Mucosa of rectum (tissue), 2 donors: ENCODE measurements at regions not wholly inside any gene's neighbourhood (a gene's known extent, or its start where the extent isn't known, plus 50 kb on each side); places are given as distances from the start of the nearest gene placed in this dataset.
A peak's percentile ranks its signal among the peaks of the same experiment; 100 is the strongest.

Experiments used
- H3K27ac ChIP-seq, 2 donors: one replicate each; pipeline ENCODE4 v1.7.0; 2013; ENCODE audit warnings: inconsistent platforms in 2 of 2, low read depth in 2 of 2, low read length in 2 of 2
- H3K27me3 ChIP-seq, 2 donors: one replicate each; pipeline ENCODE4 v1.7.0; 2013; ENCODE audit warnings: low read length in 2 of 2; ENCODE audit not compliant: control insufficient read depth in 2 of 2, insufficient read depth in 2 of 2
- H3K36me3 ChIP-seq, 2 donors: one replicate each; pipeline ENCODE4 v1.7.0; 2013; ENCODE audit warnings: low read length in 2 of 2; ENCODE audit not compliant: control insufficient read depth in 2 of 2, insufficient read depth in 2 of 2
- H3K4me1 ChIP-seq, 2 donors: one replicate each; pipeline ENCODE4 v1.7.0; 2013; ENCODE audit warnings: low read length in 2 of 2, mild to moderate bottlenecking in 1 of 2; ENCODE audit not compliant: control insufficient read depth in 2 of 2, insufficient read depth in 2 of 2
- H3K4me3 ChIP-seq, 2 donors: one replicate each; pipeline ENCODE4 v1.7.0; 2013; ENCODE audit warnings: low read length in 2 of 2
- H3K9ac ChIP-seq, 2 donors: one replicate each; pipeline ENCODE4 v1.7.0; 2013; ENCODE audit warnings: low read length in 2 of 2, low read depth in 1 of 2, mild to moderate bottlenecking in 1 of 2
- H3K9me3 ChIP-seq, 2 donors: one replicate each; pipeline ENCODE4 v1.7.0; 2013; ENCODE audit warnings: low read length in 2 of 2; ENCODE audit not compliant: control insufficient read depth in 2 of 2
- donor health status: healthy.
- donor health status: Normal muscosa, but diverticular disease.

GRCh38 chr13:70896136-70896535 is 787.9 kb upstream of the KLHL1 start:
- no peaks in the 10 kb centered on the region for H3K4me1 ChIP-seq
- H3K27ac ChIP-seq: no peak overlapping the region
- H3K9ac ChIP-seq: no peak overlapping the region
- H3K4me3 ChIP-seq: no peak overlapping the region
- H3K9me3 ChIP-seq: no peaks in the 10 kb centered on the region
- H3K36me3 ChIP-seq: no peaks in the 10 kb centered on the region
- no peaks in the 10 kb centered on the region for H3K27me3 ChIP-seq

GRCh38 chr13:70895599-70895998 is 787.3 kb upstream of the KLHL1 start:
- Histone ChIP-seq H3K9ac (no peak overlapping the region), H3K27me3 (no peaks in the 10 kb centered on the region), H3K27ac (no peak overlapping the region), H3K36me3 (no peaks in the 10 kb centered on the region), H3K9me3 (no peaks in the 10 kb centered on the region), H3K4me1 (no peaks in the 10 kb centered on the region), H3K4me3 (no peak overlapping the region)

DNA sequence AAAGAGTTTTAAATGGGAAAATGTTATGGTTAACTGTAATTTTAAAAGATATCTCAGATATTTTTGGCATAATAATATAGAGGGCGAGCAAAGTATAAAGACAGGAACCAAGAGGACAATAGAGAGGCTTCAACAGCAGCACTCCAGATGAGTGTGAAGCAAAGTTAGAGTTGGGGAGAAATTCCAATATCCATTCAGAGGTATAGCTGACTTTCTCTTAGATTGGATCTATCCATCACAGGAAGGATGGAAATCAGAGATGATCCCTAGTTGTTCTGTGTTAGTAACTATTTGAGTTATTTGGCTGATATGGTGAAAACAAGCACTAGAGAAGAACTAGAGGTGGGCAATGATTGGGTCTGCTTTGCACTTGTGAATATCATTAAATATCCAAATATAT is 786.0 kb upstream of the KLHL1 start:
- H3K9me3 ChIP-seq: no peaks in the 10 kb centered on the region
- no peak overlapping the region for H3K27ac ChIP-seq
- H3K9ac ChIP-seq: no peak overlapping the region
- no peaks in the 10 kb centered on the region for H3K4me1 ChIP-seq
- no peaks in the 10 kb centered on the region for H3K36me3 ChIP-seq
- no peak overlapping the region for H3K4me3 ChIP-seq
- H3K27me3 ChIP-seq: no peaks in the 10 kb centered on the region

DNA sequence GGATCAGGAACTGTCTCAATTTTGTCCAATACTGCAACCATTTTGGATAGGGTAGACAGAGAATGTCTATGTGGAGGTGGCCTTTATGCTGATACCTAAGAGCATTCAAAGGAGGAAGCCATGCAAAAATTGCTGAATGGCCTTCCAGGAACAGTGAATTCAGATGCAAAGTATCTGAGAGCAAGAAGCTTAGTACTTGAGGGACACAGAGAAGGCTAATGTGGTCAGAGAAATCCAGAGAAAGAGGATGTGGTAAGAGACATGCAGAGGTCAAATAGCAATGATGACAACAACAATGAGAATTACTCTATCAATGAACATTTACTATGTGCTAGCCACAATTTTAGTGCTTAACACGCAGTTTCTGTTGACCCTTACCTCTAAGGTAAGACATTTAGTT is 785.6 kb upstream of the KLHL1 start:
- no peak overlapping the region for H3K27ac ChIP-seq
- H3K9ac ChIP-seq: no peak overlapping the region
- no peaks in the 10 kb centered on the region for H3K36me3 ChIP-seq
- H3K4me1 ChIP-seq: no peaks in the 10 kb centered on the region
- no peaks in the 10 kb centered on the region for H3K9me3 ChIP-seq
- H3K4me3 ChIP-seq: no peak overlapping the region
- H3K27me3 ChIP-seq: no peaks in the 10 kb centered on the region

GRCh38 chr13:70890289-70890688 is 782.0 kb upstream of the KLHL1 start:
- H3K27ac ChIP-seq: no peak overlapping the region
- no peak overlapping the region for H3K4me3 ChIP-seq
- no peaks in the 10 kb centered on the region for H3K36me3 ChIP-seq
- H3K9ac ChIP-seq: no peak overlapping the region
- no peaks in the 10 kb centered on the region for H3K27me3 ChIP-seq
- no peaks in the 10 kb centered on the region for H3K9me3 ChIP-seq
- H3K4me1 ChIP-seq: no peaks in the 10 kb centered on the region

GRCh38 chr13:70889163-70889562 is 780.9 kb upstream of the KLHL1 start:
- H3K4me3 ChIP-seq: no peak overlapping the region
- H3K9me3 ChIP-seq: no peaks in the 10 kb centered on the region
- H3K27me3 ChIP-seq: no peaks in the 10 kb centered on the region
- no peak overlapping the region for H3K27ac ChIP-seq
- no peak overlapping the region for H3K9ac ChIP-seq
- H3K36me3 ChIP-seq: no peaks in the 10 kb centered on the region
- no peaks in the 10 kb centered on the region for H3K4me1 ChIP-seq

DNA sequence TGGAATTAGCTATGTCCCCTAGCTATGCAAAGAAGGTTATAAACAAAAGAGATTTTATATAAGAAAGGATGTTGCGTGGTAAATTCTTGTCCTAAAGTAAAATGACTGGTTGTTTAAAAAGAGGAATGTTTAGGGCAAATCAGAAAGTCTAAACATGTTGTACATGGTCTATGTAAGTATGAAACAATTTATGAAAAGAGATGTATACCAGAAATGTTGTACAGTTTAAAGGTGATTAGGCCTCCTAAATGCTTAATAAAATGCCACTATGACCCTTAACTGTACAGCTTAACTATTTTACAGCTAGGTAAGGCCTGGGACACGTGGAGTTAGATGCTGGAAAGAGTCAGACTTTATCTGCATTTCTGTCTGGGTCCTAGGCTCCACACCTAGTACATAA is 775.9 kb upstream of the KLHL1 start:
- no peak overlapping the region for H3K9ac ChIP-seq
- no peak overlapping the region for H3K27ac ChIP-seq
- H3K4me1 ChIP-seq: no peaks in the 10 kb centered on the region
- H3K4me3 ChIP-seq: no peak overlapping the region
- no peaks in the 10 kb centered on the region for H3K27me3 ChIP-seq
- no peaks in the 10 kb centered on the region for H3K36me3 ChIP-seq
- H3K9me3 ChIP-seq: no peaks in the 10 kb centered on the region

- H3K9ac ChIP-seq: no peak overlapping the region
- H3K9me3 ChIP-seq: no peaks in the 10 kb centered on the region
- H3K27ac ChIP-seq: no peak overlapping the region
- no peak overlapping the region for H3K4me3 ChIP-seq
- H3K4me1 ChIP-seq: no peaks in the 10 kb centered on the region
- H3K36me3 ChIP-seq: no peaks in the 10 kb centered on the region
- H3K27me3 ChIP-seq: no peaks in the 10 kb centered on the region
These were observed 766.4 kb upstream of the KLHL1 start for GRCh38 chr13:70874636-70875035.

- no peaks in the 10 kb centered on the region for H3K4me1 ChIP-seq
- H3K27me3 ChIP-seq: no peaks in the 10 kb centered on the region
These were observed 756.5 kb upstream of the KLHL1 start for GRCh38 chr13:70864731-70865130.

DNA sequence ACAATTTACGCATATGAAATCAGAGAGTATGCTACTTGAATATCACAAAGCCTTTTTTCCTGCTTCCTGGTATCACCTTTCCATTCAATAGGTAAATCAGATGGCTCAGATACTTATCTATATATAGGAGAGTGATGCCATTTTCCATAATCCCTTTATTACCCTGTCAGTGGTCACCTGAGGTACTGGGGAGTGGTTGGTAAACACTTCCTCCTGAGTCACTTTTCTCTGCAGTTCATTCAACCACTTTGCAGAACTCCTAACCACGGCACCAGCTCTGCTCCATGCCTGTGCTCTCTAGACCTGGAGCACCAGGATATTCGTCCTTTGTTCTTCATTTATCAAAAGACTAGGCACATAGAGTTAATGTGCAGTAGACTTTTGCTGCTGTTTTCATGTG is 748.5 kb upstream of the KLHL1 start:
- Histone ChIP-seq H3K9ac (no peak overlapping the region), H3K36me3 (no peaks in the 10 kb centered on the region), H3K27me3 (no peaks in the 10 kb centered on the region), H3K9me3 (no peaks in the 10 kb centered on the region), H3K4me3 (no peak overlapping the region), H3K4me1 (peaks cover 0 to 3% of the 10 kb centered on the region in 2 donors), H3K27ac (peak overlapping the region in 1 of 2 donors; percentile 5)

More at GRCh38 chr13:70864731-70865130, 756.5 kb upstream of the KLHL1 start:
- H3K36me3 ChIP-seq: no peaks in the 10 kb centered on the region
- no peak overlapping the region for H3K27ac ChIP-seq
- no peak overlapping the region for H3K9ac ChIP-seq
- no peak overlapping the region for H3K4me3 ChIP-seq
- no peaks in the 10 kb centered on the region for H3K9me3 ChIP-seq

- Histone ChIP-seq H3K27ac (no peak overlapping the region), H3K27me3 (no peaks in the 10 kb centered on the region), H3K36me3 (no peaks in the 10 kb centered on the region), H3K4me1 (peaks cover 0 to 3% of the 10 kb centered on the region in 2 donors), H3K4me3 (no peak overlapping the region), H3K9me3 (no peaks in the 10 kb centered on the region), H3K9ac (no peak overlapping the region)
These were observed 747.8 kb upstream of the KLHL1 start for GRCh38 chr13:70856025-70856424.
